ENCODE measurements at regions not wholly inside any gene's neighbourhood (a gene's known extent, or its start where the extent isn't known, plus 50 kb on each side); places are given as distances from the start of the nearest gene placed in this dataset.

- no peak for TF ChIP-seq CTCF (conservative IDR thresholded peaks at IDR 0.05; ENCODE audit: control insufficient read depth, insufficient read depth, low read depth, low read length)
- no peak overlapping the region for H3K4me3 ChIP-seq (ENCODE audit: control insufficient read depth, low read depth, low read length)
- DNase-seq (ENCODE audit: low read depth): peak; percentile 9
These were observed 211.3 kb upstream of the INTU start for GRCh38 chr4:127421437-127421836.

- TF ChIP-seq CTCF (conservative IDR thresholded peaks at IDR 0.05; ENCODE audit: control insufficient read depth, insufficient read depth, low read depth, low read length): no peak
- no peak for DNase-seq (ENCODE audit: low read depth)
- no peak overlapping the region for H3K4me3 ChIP-seq (ENCODE audit: control insufficient read depth, low read depth, low read length)
These were observed 207.4 kb upstream of the INTU start for GRCh38 chr4:127425202-127425845.

- no peak overlapping the region for H3K4me3 ChIP-seq (ENCODE audit: control insufficient read depth, low read depth, low read length)
- no peak for DNase-seq (ENCODE audit: low read depth)
- no peak for TF ChIP-seq CTCF (conservative IDR thresholded peaks at IDR 0.05; ENCODE audit: control insufficient read depth, insufficient read depth, low read depth, low read length)
These were observed 206.9 kb upstream of the INTU start for GRCh38 chr4:127425851-127426250.

GRCh38 chr4:127441571-127441970 is 191.2 kb upstream of the INTU start:
- TF ChIP-seq CTCF (conservative IDR thresholded peaks at IDR 0.05; ENCODE audit: control insufficient read depth, insufficient read depth, low read depth, low read length): no peak
- DNase-seq (ENCODE audit: low read depth): no peak
- no peak overlapping the region for H3K4me3 ChIP-seq (ENCODE audit: control insufficient read depth, low read depth, low read length)

- no peak for DNase-seq (ENCODE audit: low read depth)
- H3K4me3 ChIP-seq (ENCODE audit: control insufficient read depth, low read depth, low read length): no peak overlapping the region
- no peak for TF ChIP-seq CTCF (conservative IDR thresholded peaks at IDR 0.05; ENCODE audit: control insufficient read depth, insufficient read depth, low read depth, low read length)
These were observed 187.3 kb upstream of the INTU start for GRCh38 chr4:127445471-127445870.

- H3K4me3 ChIP-seq (ENCODE audit: control insufficient read depth, low read depth, low read length): no peak overlapping the region
- peak; percentile 1 for DNase-seq (ENCODE audit: low read depth)
- TF ChIP-seq CTCF (conservative IDR thresholded peaks at IDR 0.05; ENCODE audit: control insufficient read depth, insufficient read depth, low read depth, low read length): no peak
These were observed 186.3 kb upstream of the INTU start for GRCh38 chr4:127446427-127446885.

GRCh38 chr4:127448986-127449385 is 183.8 kb upstream of the INTU start:
- H3K4me3 ChIP-seq (ENCODE audit: control insufficient read depth, low read depth, low read length): no peak overlapping the region
- DNase-seq (ENCODE audit: low read depth): no peak
- no peak for TF ChIP-seq CTCF (conservative IDR thresholded peaks at IDR 0.05; ENCODE audit: control insufficient read depth, insufficient read depth, low read depth, low read length)
